ENCODE measurements at regions not wholly inside any gene's neighbourhood (a gene's known extent, or its start where the extent isn't known, plus 50 kb on each side); places are given as distances from the start of the nearest gene placed in this dataset.
"Not testable (repeated sequence)": the region's sequence is repeated elsewhere in the genome, so short reads cannot be mapped to it uniquely, and the experiment has no call there.

- peak; percentile 31 for DNase-seq (ENCODE audit: low read depth, low spot score)
Measured at GRCh38 chr9:12993466-12993865, 218.6 kb downstream of the LURAP1L start.

- DNase-seq (ENCODE audit: low read depth, low spot score), result no peak
Measured at GRCh38 chr9:12997009-12997408, 222.2 kb downstream of the LURAP1L start.

GRCh38 chr9:13001989-13002580 is 227.3 kb downstream of the LURAP1L start:
- no peak for DNase-seq (ENCODE audit: low read depth, low spot score)

- DNase-seq (ENCODE audit: low read depth, low spot score), result no peak
Measured at GRCh38 chr9:13002740-13003139, 227.9 kb downstream of the LURAP1L start.

GRCh38 chr9:13009871-13010270 is 235.1 kb downstream of the LURAP1L start:
- no peak for DNase-seq (ENCODE audit: low read depth, low spot score)

- no peak for DNase-seq (ENCODE audit: low read depth, low spot score)
Measured at GRCh38 chr9:13013991-13014883, 239.4 kb downstream of the LURAP1L start.

- no peak for DNase-seq (ENCODE audit: low read depth, low spot score)
Measured at GRCh38 chr9:13017260-13017659, 242.4 kb downstream of the LURAP1L start.

GRCh38 chr9:13020146-13021040 is 245.6 kb downstream of the LURAP1L start:
- no peak for DNase-seq (ENCODE audit: low read depth, low spot score)

- no peak for DNase-seq (ENCODE audit: low read depth, low spot score)
Measured at GRCh38 chr9:13022756-13023155, 247.9 kb downstream of the LURAP1L start.

GRCh38 chr9:13023498-13023897 is 248.7 kb downstream of the LURAP1L start:
- no peak for DNase-seq (ENCODE audit: low read depth, low spot score)

GRCh38 chr9:13026956-13027355 is 252.1 kb downstream of the LURAP1L start:
- no peak for DNase-seq (ENCODE audit: low read depth, low spot score)

- no peak for DNase-seq (ENCODE audit: low read depth, low spot score)
Measured at GRCh38 chr9:13027879-13028278, 251.6 kb downstream of the MPDZ start.

- no peak for DNase-seq (ENCODE audit: low read depth, low spot score)
Measured at GRCh38 chr9:13032585-13032984, 246.9 kb downstream of the MPDZ start.

- peak; percentile 53 for DNase-seq (ENCODE audit: low read depth, low spot score)
Measured at GRCh38 chr9:13033959-13034693, 245.4 kb downstream of the MPDZ start.

- no peak for DNase-seq (ENCODE audit: low read depth, low spot score)
Measured at GRCh38 chr9:13034694-13035002, 244.8 kb downstream of the MPDZ start.

GRCh38 chr9:13035822-13036221 is 243.7 kb downstream of the MPDZ start:
- no peak for DNase-seq (ENCODE audit: low read depth, low spot score)

- DNase-seq (ENCODE audit: low read depth, low spot score), result not testable (repeated sequence)
Measured at GRCh38 chr9:13037808-13038207, 241.7 kb downstream of the MPDZ start.

GRCh38 chr9:13047827-13048587 is 231.5 kb downstream of the MPDZ start:
- DNase-seq (ENCODE audit: low read depth, low spot score), result no peak

- DNase-seq (ENCODE audit: low read depth, low spot score), result no peak
Measured at GRCh38 chr9:13049223-13049622, 230.3 kb downstream of the MPDZ start.

- DNase-seq (ENCODE audit: low read depth, low spot score), result no peak
Measured at GRCh38 chr9:13053504-13053903, 226.0 kb downstream of the MPDZ start.

GRCh38 chr9:13054389-13054788 is 225.1 kb downstream of the MPDZ start:
- no peak for DNase-seq (ENCODE audit: low read depth, low spot score)

All from smooth muscle cell of the brain vasculature (primary cell).